ENCODE measurements at regions not wholly inside any gene's neighbourhood (a gene's known extent, or its start where the extent isn't known, plus 50 kb on each side); places are given as distances from the start of the nearest gene placed in this dataset.
A peak's percentile ranks its signal among the peaks of the same experiment; 100 is the strongest.

DNA sequence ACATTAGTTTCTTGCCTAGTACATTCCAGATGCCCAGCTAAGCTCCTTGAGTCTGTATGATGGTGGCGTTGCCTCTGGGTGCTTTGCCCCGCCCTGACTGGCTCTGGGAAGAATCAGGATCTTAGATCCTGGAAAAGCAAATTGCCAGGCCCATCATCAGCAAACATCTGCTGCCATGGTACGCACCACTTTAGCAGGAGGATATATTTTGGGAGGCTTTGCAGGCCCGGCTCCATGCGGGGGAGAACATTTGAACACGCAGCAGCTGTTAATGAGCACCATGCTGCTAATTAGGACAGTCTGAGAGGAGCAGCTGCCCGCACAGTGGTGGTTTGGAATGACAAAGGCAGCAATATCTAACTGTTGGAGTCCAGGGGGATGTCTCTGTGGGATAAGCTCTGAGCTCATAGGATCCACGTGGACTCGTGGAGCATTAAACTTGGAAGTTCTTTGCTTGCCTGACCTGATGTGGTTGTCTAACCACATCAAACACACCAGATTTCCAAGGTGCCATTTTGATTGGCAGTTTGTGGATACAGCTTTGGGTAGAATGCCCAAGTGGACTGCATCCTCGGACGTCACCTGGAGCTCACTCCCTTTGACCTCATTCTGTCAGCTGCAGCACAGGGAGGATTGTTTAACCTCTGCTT is 217.0 kb upstream of the ZBED5 start:
- 86% methylated on average over 4 of the region's 11 CpGs for WGBS
- Histone ChIP-seq H3K4me3 (no peak overlapping the region), H3K27ac (replicated peaks in 1 of 4) (no peak overlapping the region), H3K36me3 (no peaks in the 10 kb centered on the region), H3K4me1 (peaks cover 0 to 27% (median 3%) of the 10 kb centered on the region in 4 donors), H3K9me3 (no peaks in the 10 kb centered on the region), H3K27me3 (no peaks in the 10 kb centered on the region)
- DNase-seq (ENCODE audit: extremely low spot score), result peak; percentile 55
- TF ChIP-seq POLR2A (IDR thresholded peaks at IDR 0.05; ENCODE audit: low read depth) (no peak), CTCF (IDR thresholded peaks at IDR 0.05) (no peak), POLR2AphosphoS5 (IDR thresholded peaks at IDR 0.05) (no peak), EP300 (IDR thresholded peaks at IDR 0.05) (no peak)
- intact Hi-C loops (cut with DNase I), result no loop called here

DNA sequence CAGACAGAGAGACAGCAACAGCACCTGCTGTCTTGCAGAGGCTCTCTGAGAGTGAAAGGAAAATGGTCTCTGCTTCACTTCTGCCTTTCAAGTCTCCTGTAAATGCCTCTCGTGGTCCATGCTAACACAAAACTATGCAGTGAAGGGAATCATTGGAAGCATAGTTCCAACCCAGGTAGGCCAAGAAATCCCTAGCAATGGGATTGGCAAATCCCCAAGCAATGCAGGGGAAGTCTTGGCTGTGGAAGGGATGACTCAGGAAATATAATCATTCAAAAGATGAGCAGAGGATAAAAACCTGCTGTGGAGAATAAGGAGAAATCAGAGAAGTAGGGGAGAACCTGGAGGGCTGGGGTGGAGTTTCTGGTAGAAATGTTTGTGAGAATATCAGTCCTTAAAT is 216.1 kb upstream of the ZBED5 start:
- Histone ChIP-seq H3K27me3 (no peaks in the 10 kb centered on the region), H3K4me3 (no peak overlapping the region), H3K4me1 (peaks cover 0 to 27% (median 3%) of the 10 kb centered on the region in 4 donors), H3K9me3 (no peaks in the 10 kb centered on the region), H3K36me3 (no peaks in the 10 kb centered on the region), H3K27ac (replicated peaks in 1 of 4) (no peak overlapping the region)
- TF ChIP-seq EP300 (IDR thresholded peaks at IDR 0.05) (no peak), POLR2A (IDR thresholded peaks at IDR 0.05; ENCODE audit: low read depth) (no peak)
- intact Hi-C loops (cut with DNase I), result no loop called here
- WGBS, result 67% methylated on average over 1 of the region's 1 CpG
- peak; percentile 19 for DNase-seq (ENCODE audit: extremely low spot score)

GRCh38 chr11:11072067-11072466 is 214.2 kb upstream of the ZBED5 start:
- no peak overlapping the region for H3K4me3 ChIP-seq
- H3K27ac ChIP-seq (replicated peaks in 1 of 4), result no peak overlapping the region
- TF ChIP-seq CTCF (IDR thresholded peaks at IDR 0.05) (no peak), POLR2AphosphoS5 (IDR thresholded peaks at IDR 0.05) (no peak), POLR2A (IDR thresholded peaks at IDR 0.05; ENCODE audit: low read depth) (no peak), EP300 (IDR thresholded peaks at IDR 0.05) (no peak)
- 75% methylated on average over 3 of the region's 3 CpGs for WGBS
- DNase-seq (ENCODE audit: extremely low spot score), result peak; percentile 62
- H3K9me3 ChIP-seq, result no peaks in the 10 kb centered on the region
- no peaks in the 10 kb centered on the region for H3K27me3 ChIP-seq
- intact Hi-C loops (cut with DNase I), result no loop called here
- no peaks in the 10 kb centered on the region for H3K36me3 ChIP-seq
- peaks cover 0 to 27% (median 3%) of the 10 kb centered on the region in 4 donors for H3K4me1 ChIP-seq

GRCh38 chr11:11071486-11071885 is 213.6 kb upstream of the ZBED5 start:
- Histone ChIP-seq H3K4me1 (peaks cover 0 to 27% (median 3%) of the 10 kb centered on the region in 4 donors), H3K27me3 (no peaks in the 10 kb centered on the region), H3K4me3 (no peak overlapping the region), H3K9me3 (no peaks in the 10 kb centered on the region), H3K27ac (replicated peaks in 1 of 4) (no peak overlapping the region), H3K36me3 (no peaks in the 10 kb centered on the region)
- DNase-seq (ENCODE audit: extremely low spot score), result peak; percentile 47
- TF ChIP-seq POLR2A (IDR thresholded peaks at IDR 0.05; ENCODE audit: low read depth) (no peak), POLR2AphosphoS5 (IDR thresholded peaks at IDR 0.05) (no peak), EP300 (IDR thresholded peaks at IDR 0.05) (no peak), CTCF (IDR thresholded peaks at IDR 0.05) (no peak)
- 67% methylated on average over 1 of the region's 1 CpG for WGBS
- intact Hi-C loops (cut with DNase I), result no loop called here

DNA sequence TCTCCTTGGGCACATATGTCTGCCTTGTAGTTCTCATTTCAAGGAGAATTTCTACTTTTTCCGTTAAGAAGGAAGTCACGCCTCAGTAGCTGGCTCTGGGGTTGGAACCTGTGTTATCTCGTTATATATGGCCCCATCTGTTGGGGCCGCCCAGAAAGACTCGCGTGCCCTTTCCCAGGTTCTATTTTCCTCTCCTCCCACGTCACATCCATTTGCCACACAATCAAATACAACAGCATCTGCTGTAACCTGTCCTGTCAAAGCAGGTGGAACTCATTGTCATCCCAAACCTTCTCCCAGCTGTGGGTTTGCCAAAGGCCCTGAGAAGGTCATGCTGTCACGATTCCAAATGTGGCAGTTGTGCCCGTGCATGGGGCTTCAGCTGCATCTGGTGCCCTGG is 213.1 kb upstream of the ZBED5 start:
- H3K4me1 ChIP-seq, result peaks cover 0 to 27% (median 3%) of the 10 kb centered on the region in 4 donors
- no peak overlapping the region for H3K4me3 ChIP-seq
- peak; percentile 68 for DNase-seq (ENCODE audit: extremely low spot score)
- no peaks in the 10 kb centered on the region for H3K36me3 ChIP-seq
- WGBS, result 84% methylated on average over 9 of the region's 9 CpGs
- H3K27me3 ChIP-seq, result no peaks in the 10 kb centered on the region
- intact Hi-C loops (cut with DNase I), result no loop called here
- H3K27ac ChIP-seq (replicated peaks in 1 of 4), result no peak overlapping the region
- H3K9me3 ChIP-seq, result no peaks in the 10 kb centered on the region
- TF ChIP-seq POLR2AphosphoS5 (IDR thresholded peaks at IDR 0.05), result no peak
- no peak for TF ChIP-seq POLR2A (IDR thresholded peaks at IDR 0.05; ENCODE audit: low read depth)
- no peak for TF ChIP-seq EP300 (IDR thresholded peaks at IDR 0.05)
- TF ChIP-seq CTCF (IDR thresholded peaks at IDR 0.05), result no peak

All from esophagus muscularis mucosa (tissue), 4 donors.